K562 (cell line): ENCODE measurements at regions not wholly inside any gene's neighbourhood (a gene's known extent, or its start where the extent isn't known, plus 50 kb on each side); places are given as distances from the start of the nearest gene placed in this dataset.

ENCODE experiments used
- ATAC-seq: fragments of 200-7000 bp; cut with Tn5 transposase; 3 replicates; pipeline ENCODE4 v1.9.1; 2020; ENCODE audit warnings: moderate library complexity
- BruUV-seq: library from RNA; stranded (reverse); fragments of 400-500 nt; replicated peaks from 2 replicates; lab custom pipeline; 2021; lab: Mats Ljungman, UMichigan
- CTCF ChIA-PET: fragments of 300-600 bp; formaldehyde crosslinking; extraction: SDS; loops from one replicate; lab custom pipeline; 2021; ENCODE audit warnings: low intra/inter-chr PET ratio; lab: Yijun Ruan, JAX
- POLR2A ChIA-PET: fragments of 300-600, 350-650 bp; sonication (Branson Sonifier 250); formaldehyde crosslinking; extraction: SDS; loops from one replicate; lab custom pipeline; 2021; ENCODE audit warnings: antibody characterized with exemption, inconsistent platforms; lab: Yijun Ruan, JAX
- DNase-seq, 4 experiments: peaks; one replicate each; pipeline versions ENCODE4 v3.0.0 to v3.0.0-alpha.2; 2011 to 2018; ENCODE audit warnings: low spot score in 3 of 4, mixed read lengths in 3 of 4; ENCODE audit errors: extremely low read depth in 1 of 4
- FAIRE-seq: peaks from 2 replicates; lab custom pipeline; 2011; peaks lifted over from hg19 to GRCh38; lab: Jason Lieb, UNC
- H2AFZ ChIP-seq: 2 replicates; pipeline ENCODE4 v1.6.0; 2011; ENCODE audit warnings: low read depth, low read length, control low read depth, inconsistent platforms
- H3K27ac ChIP-seq: fragments of 200-600 bp; 3 replicates; pipeline ENCODE4 v1.8.0; 2011; ENCODE audit warnings: low read depth, mild to moderate bottlenecking, control low read depth, inconsistent platforms, low read length, moderate library complexity, mixed read lengths; ENCODE audit errors: extremely low read depth
- H3K27me3 ChIP-seq, 2 experiments: fragments of 300-600 bp in 1 of 2; 2 replicates in 1 of 2; 3 replicates in 1 of 2; pipeline versions ENCODE4 v1.6.0 to v1.8.0; 2011; ENCODE audit warnings: inconsistent platforms in 2 of 2, low read length in 2 of 2, mild to moderate bottlenecking in 1 of 2, mixed read lengths in 1 of 2, moderate library complexity in 1 of 2; ENCODE audit not compliant: control insufficient read depth in 2 of 2, insufficient read depth in 2 of 2
- H3K36me3 ChIP-seq: fragments of 300-600 bp; 3 replicates; pipeline ENCODE4 v1.8.0; 2011; ENCODE audit warnings: mild to moderate bottlenecking, low read length, inconsistent platforms; ENCODE audit not compliant: control insufficient read depth, insufficient read depth
- H3K4me1 ChIP-seq, 2 experiments: fragments of 200-600 bp in 1 of 2; replicated peaks in 1 of 2; 2 replicates in 1 of 2; 3 replicates in 1 of 2; pipeline versions ENCODE4 v1.5.1 to v1.8.0; 2011; ENCODE audit warnings: inconsistent platforms in 2 of 2, low read length in 2 of 2, mild to moderate bottlenecking in 1 of 2, mixed read lengths in 1 of 2, moderate library complexity in 1 of 2; ENCODE audit not compliant: control insufficient read depth in 2 of 2, insufficient read depth in 2 of 2
- H3K4me2 ChIP-seq: 2 replicates; pipeline ENCODE4 v1.6.1; 2011; ENCODE audit warnings: low read length, control low read depth, inconsistent platforms, mixed read lengths; ENCODE audit not compliant: insufficient read depth
- H3K4me3 ChIP-seq: fragments of 200-600 bp; sonication (generic), shearing (Covaris generic); 2 replicates; pipeline ENCODE4 v1.5.1; 2016; ENCODE audit warnings: control low read depth, inconsistent platforms
- H3K79me2 ChIP-seq: fragments of 200-600 bp; 3 replicates; pipeline ENCODE4 v1.8.0; 2011; ENCODE audit warnings: low read length, inconsistent platforms; ENCODE audit not compliant: control insufficient read depth, insufficient read depth
- H3K9ac ChIP-seq, 2 experiments: 2 replicates each; pipeline versions ENCODE4 v1.6.0 to v1.6.1; 2011; ENCODE audit warnings: low read depth in 2 of 2, low read length in 2 of 2, control low read depth in 1 of 2, inconsistent platforms in 1 of 2, mild to moderate bottlenecking in 1 of 2, mixed read lengths in 1 of 2; ENCODE audit not compliant: insufficient read depth in 1 of 2
- H3K9me1 ChIP-seq: one replicate; pipeline ENCODE4 v1.6.0; 2011; ENCODE audit warnings: inconsistent platforms, mild to moderate bottlenecking, low read length, moderate library complexity; ENCODE audit not compliant: control insufficient read depth, insufficient read depth
- H3K9me3 ChIP-seq: replicated peaks from 2 replicates; pipeline ENCODE4 v1.5.1; 2011; ENCODE audit warnings: low read depth, low read length, inconsistent platforms; ENCODE audit not compliant: control insufficient read depth, insufficient read depth
- H4K20me1 ChIP-seq: replicated peaks from 2 replicates; pipeline ENCODE4 v1.6.1; 2011; ENCODE audit warnings: low read length, inconsistent platforms, mixed read lengths; ENCODE audit not compliant: control insufficient read depth, insufficient read depth
- C11orf30 ChIP-seq: fragments of 450-650 bp; IDR thresholded peaks from 2 replicates; pipeline ENCODE4 v1.6.1; 2016; ENCODE audit warnings: low read depth, mild to moderate bottlenecking
- CBFA2T3 ChIP-seq: fragments of 450-650 bp; IDR thresholded peaks from 2 replicates; pipeline ENCODE4 v1.6.1; 2017
- FOXP1 ChIP-seq: sonication (generic); formaldehyde crosslinking; IDR thresholded peaks from 2 replicates; pipeline ENCODE4 v1.8.0; 2022; ENCODE audit warnings: mild to moderate bottlenecking, missing genetic modification reagents
- HDGF ChIP-seq: fragments of 450-650 bp; IDR thresholded peaks from 2 replicates; pipeline ENCODE4 v1.6.1; 2016
- HEY1 ChIP-seq: fragments of 250-450 bp; sonication (Bioruptor Pico); IDR thresholded peaks from 2 replicates; pipeline ENCODE4 v1.5.0; 2020; ENCODE audit warnings: mild to moderate bottlenecking, moderate library complexity, borderline replicate concordance
- MAFG ChIP-seq: fragments of 450-650 bp; conservative IDR thresholded peaks from 2 replicates; pipeline ENCODE4 v1.6.1; 2016; ENCODE audit warnings: missing genetic modification characterization, missing compliant biosample characterization
- SMC3 ChIP-seq: conservative IDR thresholded peaks from 2 replicates; pipeline ENCODE4 v1.6.1; 2011; ENCODE audit warnings: low read depth, low read length, improper control_type of control experiment; ENCODE audit not compliant: insufficient read depth
- TAF15 ChIP-seq: fragments of 200-400 bp; formaldehyde crosslinking; IDR thresholded peaks from 2 replicates; pipeline ENCODE4 v1.6.1; 2017; ENCODE audit warnings: mild to moderate bottlenecking, low read depth, low read length, moderate library complexity
- ZFX ChIP-seq: sonication (generic); formaldehyde crosslinking; IDR thresholded peaks from 2 replicates; pipeline ENCODE4 v1.8.0; 2022; ENCODE audit warnings: mild to moderate bottlenecking, missing genetic modification reagents, moderate library complexity
- ZNF316 ChIP-seq: fragments of 450-650 bp; IDR thresholded peaks from 2 replicates; pipeline ENCODE4 v1.6.1; 2016
- ZNF511 ChIP-seq: sonication (generic); formaldehyde crosslinking; IDR thresholded peaks from 2 replicates; pipeline ENCODE4 v1.8.0; 2022; ENCODE audit warnings: mild to moderate bottlenecking, missing genetic modification reagents
- ZSCAN29 ChIP-seq: fragments of 450-650 bp; IDR thresholded peaks from 2 replicates; pipeline ENCODE4 v1.6.1; 2017
- WGBS: fragments of 100-300 bp; shearing (Covaris generic); methylation state at CpG from one replicate; pipeline ENCODE4 v1.1.6; 2016; ENCODE audit warnings: low coverage, mixed read lengths; ENCODE audit not compliant: insufficient coverage; ENCODE audit errors: missing lambda C conversion rate; 5-methylcytosine and 5-hydroxymethylcytosine counted together
- in situ Hi-C: fragments of 300-500 bp; cut with MboI; formaldehyde crosslinking; loops from 4 replicates; pipeline ENCODE4 v1.15.0; 2018; ENCODE audit warnings: inconsistent platforms, mixed read lengths
- intact Hi-C: fragments of 100-400 bp; cut with micrococcal nuclease; formaldehyde crosslinking; loops from 2 replicates; pipeline ENCODE4 v1.14.2; 2022

- in situ Hi-C loops (no loop called here), intact Hi-C loops (no loop called here)
- WGBS: 0% methylated on average over 3 of the region's 3 CpGs
- no peak for FAIRE-seq
- H4K20me1 ChIP-seq: no peaks in the 10 kb centered on the region
- ChIA-PET POLR2A (interaction anchor here (0.7 kb wide), 1 partner anchor 327 kb away, joined by 3 read pairs; no protein-coding TSS in a partner anchor), CTCF (no interaction called here)
- H2AFZ ChIP-seq: no peak overlapping the region
- H3K9me1 ChIP-seq: no peaks in the 10 kb centered on the region
- no peak for DNase-seq
- no peaks in the 10 kb centered on the region for H3K79me2 ChIP-seq
- H3K27me3 ChIP-seq: no peaks in the 10 kb centered on the region
- no peak overlapping the region for H3K4me2 ChIP-seq
- ATAC-seq: no peak
- no peaks in the 10 kb centered on the region for H3K36me3 ChIP-seq
- H3K4me3 ChIP-seq: no peak overlapping the region
- BruUV-seq: no TSS peak
- H3K4me1 ChIP-seq: no peaks in the 10 kb centered on the region
- no peak for TF ChIP-seq TAF15
- no peak for TF ChIP-seq HDGF
- TF ChIP-seq CBFA2T3: no peak
- TF ChIP-seq SMC3: no peak
- TF ChIP-seq FOXP1 (CRISPR knock-in tag): no peak
- no peak for TF ChIP-seq ZSCAN29
- no peak for TF ChIP-seq HEY1
- no peak overlapping the region for H3K27ac ChIP-seq
- H3K9ac ChIP-seq: no peak overlapping the region
- H3K9me3 ChIP-seq: no peaks in the 10 kb centered on the region
These were observed 65.8 kb downstream of the DUSP6 start for GRCh38 chr12:89286501-89286900.

GRCh38 chr12:89281539-89281867 lies 70.8 kb downstream of the DUSP6 start:
- intact Hi-C loops: no loop called here

More at GRCh38 chr12:89281539-89281867, 70.8 kb downstream of the DUSP6 start:
- Histone ChIP-seq H3K27ac (no peak overlapping the region), H3K4me2 (no peak overlapping the region), H3K79me2 (no peaks in the 10 kb centered on the region), H3K4me1 (no peaks in the 10 kb centered on the region; a peak in 1 of 5 replicates)
- in situ Hi-C loops: no loop called here
- TF ChIP-seq ZNF511 (CRISPR knock-in tag) (no peak), ZFX (CRISPR knock-in tag) (no peak), MAFG (0 out of 2 replicates have a peak, but pooled peaks have one; percentile 39), C11orf30 (peak; percentile 44; the same call in 1 of the 2 replicates), ZNF316 (peak; percentile 47)
- TF ChIP-seq, all 486 proteins: peak for 3
- no TSS peak for BruUV-seq
- WGBS: 0% methylated on average over 4 of the region's 4 CpGs
- FAIRE-seq (no peak), DNase-seq (no peak), ATAC-seq (no peak)
- no peaks in the 10 kb centered on the region for H3K9me1 ChIP-seq
- no peak overlapping the region for H3K4me3 ChIP-seq
- ChIA-PET POLR2A (interaction anchor here (0.6 kb wide), 1 partner anchor 134 kb away, joined by 4 read pairs; no protein-coding TSS in a partner anchor), CTCF (no interaction called here)
- H3K9me3 ChIP-seq: no peaks in the 10 kb centered on the region
- no peak overlapping the region for H2AFZ ChIP-seq
- H4K20me1 ChIP-seq: no peaks in the 10 kb centered on the region
- no peak overlapping the region for H3K9ac ChIP-seq
- no peaks in the 10 kb centered on the region for H3K27me3 ChIP-seq
- no peaks in the 10 kb centered on the region for H3K36me3 ChIP-seq
